ENCODE measurements at regions not wholly inside any gene's neighbourhood (a gene's known extent, or its start where the extent isn't known, plus 50 kb on each side); places are given as distances from the start of the nearest gene placed in this dataset.

DNA sequence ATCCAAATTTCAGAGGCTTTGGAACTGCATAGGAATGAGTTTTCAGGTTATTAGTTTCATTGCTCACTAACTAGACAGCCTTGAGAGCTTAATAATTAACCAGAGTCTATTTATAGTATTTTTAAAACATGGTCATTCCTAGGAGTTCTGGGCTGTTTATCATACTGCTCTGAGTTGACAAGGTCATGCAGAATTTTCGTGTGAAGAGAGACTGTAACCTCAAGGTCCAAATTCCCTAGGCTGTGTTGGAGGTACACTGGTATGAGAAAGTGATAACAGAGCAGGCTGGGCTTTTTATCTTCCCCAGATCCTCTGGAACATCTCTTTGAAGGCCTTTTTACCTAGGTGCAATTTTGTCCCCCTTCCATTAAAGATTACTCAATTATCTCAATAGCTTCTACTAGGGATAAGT, 736.3 kb downstream of the LTN1 start:
- Histone ChIP-seq H3K27ac (ENCODE audit: extremely low read depth, low read depth, low read length) (no peak overlapping the region), H3K79me2 (ENCODE audit: control insufficient read depth, insufficient read depth, low read length) (no peaks in the 10 kb centered on the region), H3K9ac (ENCODE audit: insufficient read depth in 1 of 2, low read depth in 2 of 2, low read length in 2 of 2) (no peak overlapping the region), H3K4me2 (ENCODE audit: insufficient read depth, low read length) (no peak overlapping the region), H2AFZ (ENCODE audit: low read depth, low read length) (no peak overlapping the region), H3K4me1 (replicated peaks in 1 of 2; ENCODE audit: control insufficient read depth in 2 of 2, insufficient read depth in 2 of 2, low read length in 2 of 2) (no peaks in the 10 kb centered on the region), H3K9me1 (ENCODE audit: control insufficient read depth, insufficient read depth, low read length) (no peaks in the 10 kb centered on the region), H3K27me3 (ENCODE audit: control insufficient read depth in 2 of 2, insufficient read depth in 2 of 2, low read length in 2 of 2) (no peaks in the 10 kb centered on the region), H4K20me1 (replicated peaks; ENCODE audit: control insufficient read depth, insufficient read depth, low read length) (no peaks in the 10 kb centered on the region), H3K9me3 (replicated peaks; ENCODE audit: control insufficient read depth, insufficient read depth, low read depth, low read length) (no peaks in the 10 kb centered on the region), H3K4me3 (no peak overlapping the region), H3K36me3 (ENCODE audit: control insufficient read depth, insufficient read depth, low read length) (no peaks in the 10 kb centered on the region)
- 0% methylated on average over 1 of the region's 1 CpG for WGBS (ENCODE audit: insufficient coverage, low coverage, missing lambda C conversion rate)
- ChIA-PET POLR2A (no interaction called here), CTCF (ENCODE audit: low intra/inter-chr PET ratio) (no interaction called here)
- TF ChIP-seq HNRNPUL1 (IDR thresholded peaks at IDR 0.05; ENCODE audit: low read length) (no peak), MED1 (CRISPR knock-in tag; IDR thresholded peaks at IDR 0.05; ENCODE audit: borderline replicate concordance) (no peak), KHSRP (IDR thresholded peaks at IDR 0.05) (no peak), FIP1L1 (IDR thresholded peaks at IDR 0.05; ENCODE audit: low read depth, low read length, poor library complexity, severe bottlenecking) (no peak), ZNF274 (IDR thresholded peaks at IDR 0.05; ENCODE audit: borderline replicate concordance, low read depth, low read length) (no peak), ESRRB (CRISPR knock-in tag; IDR thresholded peaks at IDR 0.05; ENCODE audit: borderline replicate concordance) (no peak), MEF2D (tag; conservative IDR thresholded peaks at IDR 0.05; ENCODE audit: low read depth) (no peak), DNMT1 (IDR thresholded peaks at IDR 0.05) (no peak), POU5F1 (IDR thresholded peaks at IDR 0.05; ENCODE audit: borderline replicate concordance, low read depth, low read length, partially characterized antibody) (no peak), ZNF696 (CRISPR knock-in tag; conservative IDR thresholded peaks at IDR 0.05) (no peak), GABPB1 (CRISPR knock-in tag; IDR thresholded peaks at IDR 0.05) (no peak), SMAD4 (CRISPR knock-in tag; conservative IDR thresholded peaks at IDR 0.05) (no peak), RB1 (IDR thresholded peaks at IDR 0.05; ENCODE audit: low read depth) (no peak), NFIC (IDR thresholded peaks at IDR 0.05) (no peak), CHCHD3 (CRISPR knock-in tag; IDR thresholded peaks at IDR 0.05) (no peak)
- TF ChIP-seq, protein P1, sequence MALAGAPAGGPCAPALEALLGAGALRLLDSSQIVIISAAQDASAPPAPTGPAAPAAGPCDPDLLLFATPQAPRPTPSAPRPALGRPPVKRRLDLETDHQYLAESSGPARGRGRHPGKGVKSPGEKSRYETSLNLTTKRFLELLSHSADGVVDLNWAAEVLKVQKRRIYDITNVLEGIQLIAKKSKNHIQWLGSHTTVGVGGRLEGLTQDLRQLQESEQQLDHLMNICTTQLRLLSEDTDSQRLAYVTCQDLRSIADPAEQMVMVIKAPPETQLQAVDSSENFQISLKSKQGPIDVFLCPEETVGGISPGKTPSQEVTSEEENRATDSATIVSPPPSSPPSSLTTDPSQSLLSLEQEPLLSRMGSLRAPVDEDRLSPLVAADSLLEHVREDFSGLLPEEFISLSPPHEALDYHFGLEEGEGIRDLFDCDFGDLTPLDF (CRISPR knock-in tag; IDR thresholded peaks at IDR 0.05) = no peak
- TF ChIP-seq, protein P2, sequence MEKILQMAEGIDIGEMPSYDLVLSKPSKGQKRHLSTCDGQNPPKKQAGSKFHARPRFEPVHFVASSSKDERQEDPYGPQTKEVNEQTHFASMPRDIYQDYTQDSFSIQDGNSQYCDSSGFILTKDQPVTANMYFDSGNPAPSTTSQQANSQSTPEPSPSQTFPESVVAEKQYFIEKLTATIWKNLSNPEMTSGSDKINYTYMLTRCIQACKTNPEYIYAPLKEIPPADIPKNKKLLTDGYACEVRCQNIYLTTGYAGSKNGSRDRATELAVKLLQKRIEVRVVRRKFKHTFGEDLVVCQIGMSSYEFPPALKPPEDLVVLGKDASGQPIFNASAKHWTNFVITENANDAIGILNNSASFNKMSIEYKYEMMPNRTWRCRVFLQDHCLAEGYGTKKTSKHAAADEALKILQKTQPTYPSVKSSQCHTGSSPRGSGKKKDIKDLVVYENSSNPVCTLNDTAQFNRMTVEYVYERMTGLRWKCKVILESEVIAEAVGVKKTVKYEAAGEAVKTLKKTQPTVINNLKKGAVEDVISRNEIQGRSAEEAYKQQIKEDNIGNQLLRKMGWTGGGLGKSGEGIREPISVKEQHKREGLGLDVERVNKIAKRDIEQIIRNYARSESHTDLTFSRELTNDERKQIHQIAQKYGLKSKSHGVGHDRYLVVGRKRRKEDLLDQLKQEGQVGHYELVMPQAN (IDR thresholded peaks at IDR 0.05; ENCODE audit: borderline replicate concordance) = no peak
- ATAC-seq = no peak
- in situ Hi-C loops (cut with MboI) (no loop called here), intact Hi-C loops (cut with micrococcal nuclease) (no loop called here)
- FAIRE-seq = no peak
- BruUV-seq (replicated peaks) = no TSS peak
- DNase-seq (ENCODE audit: extremely low read depth in 1 of 4, low spot score in 3 of 4) = no peak
